ENCODE measurements at regions not wholly inside any gene's neighbourhood (a gene's known extent, or its start where the extent isn't known, plus 50 kb on each side); places are given as distances from the start of the nearest gene placed in this dataset.
A peak's percentile ranks its signal among the peaks of the same experiment; 100 is the strongest.

- peak; percentile 54 for DNase-seq (ENCODE audit: low spot score)
Measured at GRCh38 chr12:67910360-67911274, 78.6 kb upstream of the IFNG-AS1 start.

DNA sequence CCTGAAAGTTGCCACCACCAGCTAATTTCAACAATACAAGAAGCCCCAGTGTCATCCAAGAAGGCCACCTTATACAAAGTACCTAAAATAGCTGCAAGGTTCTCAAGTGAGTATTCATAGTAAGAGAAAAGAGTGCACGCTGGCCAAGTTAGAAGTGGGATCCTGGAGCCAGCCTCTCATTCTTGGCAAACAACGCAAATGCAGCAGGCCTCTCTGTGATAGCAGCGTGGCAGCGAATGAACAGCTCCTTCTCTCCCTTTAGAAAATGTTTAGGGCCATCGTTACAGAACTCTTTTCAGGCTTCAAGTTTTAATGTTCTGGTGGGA is 78.0 kb upstream of the IFNG-AS1 start:
- no peak for DNase-seq (ENCODE audit: low spot score)

DNA sequence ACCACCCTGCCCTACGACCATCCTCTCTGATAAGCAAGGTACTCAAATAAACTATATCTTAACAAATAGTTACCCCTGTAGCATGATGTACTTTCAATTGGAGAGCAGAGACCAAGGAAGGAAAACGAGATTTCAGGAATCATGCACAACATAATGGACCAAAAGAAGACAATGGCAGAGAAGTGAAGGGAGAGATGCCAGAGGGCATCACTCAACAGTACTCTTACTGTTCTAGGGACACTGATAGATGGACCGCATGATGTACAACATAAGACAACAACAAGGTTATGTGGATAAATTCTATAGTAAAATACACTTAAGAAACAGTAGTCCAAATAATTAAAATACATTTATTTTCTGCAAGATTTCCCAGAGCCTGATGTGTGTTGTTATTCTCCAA is 77.5 kb upstream of the IFNG-AS1 start:
- DNase-seq (ENCODE audit: low spot score), result no peak

DNA sequence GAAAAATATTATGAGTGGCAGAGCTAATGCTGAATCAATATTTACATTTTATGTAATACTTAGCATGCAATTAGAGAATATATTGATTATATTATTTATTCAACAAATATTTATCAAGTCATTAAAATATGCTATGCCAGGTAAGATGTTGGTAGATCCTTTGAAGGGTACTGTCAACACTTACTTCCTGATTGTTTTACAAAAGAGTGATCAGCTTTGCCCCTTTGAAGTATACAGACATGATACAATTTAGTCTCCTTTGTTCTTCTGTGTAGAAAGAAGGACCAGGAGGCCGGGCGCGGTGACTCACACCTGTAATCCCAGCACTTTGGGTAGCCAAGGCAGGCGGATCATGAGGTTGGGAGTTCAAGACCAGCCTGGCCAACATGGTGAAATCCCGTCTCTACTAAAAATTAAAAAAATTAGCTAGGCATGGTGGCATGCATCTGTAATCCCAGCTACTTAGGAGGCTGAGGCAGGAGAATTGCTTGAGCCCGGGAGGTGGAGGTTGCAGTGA is 73.9 kb upstream of the IFNG-AS1 start:
- no peak for DNase-seq (ENCODE audit: low spot score)

DNA sequence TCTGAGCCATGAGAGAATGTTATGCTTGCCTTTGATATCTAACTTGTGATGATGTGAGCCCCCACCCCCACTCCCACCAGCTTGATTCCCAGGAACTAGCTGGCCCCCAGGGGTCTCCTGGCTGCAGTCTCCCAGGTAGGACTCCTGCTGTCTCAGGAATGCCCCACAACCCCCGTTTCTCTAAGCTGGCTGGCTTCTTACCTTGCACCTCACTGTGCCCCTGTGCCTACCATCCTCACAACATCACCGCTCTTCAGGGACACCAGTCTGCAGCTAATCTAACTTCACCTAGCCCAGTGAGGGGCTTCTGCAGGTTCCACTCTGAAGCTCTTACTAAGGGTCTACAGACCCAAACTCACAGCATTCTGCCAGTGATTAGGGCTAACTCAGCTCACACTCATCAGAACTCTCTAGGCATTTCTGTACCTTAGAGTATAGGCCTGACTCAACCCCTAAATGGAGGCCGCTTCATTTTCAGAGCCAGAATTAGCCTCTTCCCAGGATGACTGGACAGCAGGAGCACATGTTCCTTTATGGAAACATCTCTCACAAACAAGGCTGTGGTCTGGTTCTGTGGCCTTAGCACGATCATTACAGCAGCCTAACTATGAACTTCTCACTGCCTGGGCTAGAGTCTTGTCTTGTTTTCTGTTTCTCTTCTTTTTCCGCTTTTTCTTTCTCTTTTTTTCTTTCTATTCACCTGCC is 72.8 kb upstream of the IFNG-AS1 start:
- no peak for DNase-seq (ENCODE audit: low spot score)

DNA sequence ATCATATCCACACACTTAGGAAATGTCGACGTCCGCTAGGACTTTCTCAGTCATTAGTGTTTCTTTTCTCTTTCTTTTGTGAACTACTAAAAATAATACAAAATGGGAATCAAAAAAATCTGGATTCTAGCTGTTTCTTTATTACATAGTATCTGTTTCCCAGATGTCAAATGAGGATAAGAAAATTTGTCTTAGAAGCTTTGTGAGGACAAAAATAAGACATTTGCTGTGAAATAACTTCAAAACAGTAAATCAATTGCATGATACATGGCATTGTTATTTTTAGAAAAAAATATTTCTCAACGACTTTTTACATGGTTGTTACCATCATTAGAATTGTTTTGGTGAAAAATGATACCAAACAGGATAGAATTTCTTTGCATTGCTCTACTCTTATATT is 71.4 kb upstream of the IFNG-AS1 start:
- DNase-seq (ENCODE audit: low spot score), result no peak

GRCh38 chr12:67918441-67918840 is 70.8 kb upstream of the IFNG-AS1 start:
- no peak for DNase-seq (ENCODE audit: low spot score)

GRCh38 chr12:67919406-67919805 is 69.8 kb upstream of the IFNG-AS1 start:
- DNase-seq (ENCODE audit: low spot score), result no peak

DNA sequence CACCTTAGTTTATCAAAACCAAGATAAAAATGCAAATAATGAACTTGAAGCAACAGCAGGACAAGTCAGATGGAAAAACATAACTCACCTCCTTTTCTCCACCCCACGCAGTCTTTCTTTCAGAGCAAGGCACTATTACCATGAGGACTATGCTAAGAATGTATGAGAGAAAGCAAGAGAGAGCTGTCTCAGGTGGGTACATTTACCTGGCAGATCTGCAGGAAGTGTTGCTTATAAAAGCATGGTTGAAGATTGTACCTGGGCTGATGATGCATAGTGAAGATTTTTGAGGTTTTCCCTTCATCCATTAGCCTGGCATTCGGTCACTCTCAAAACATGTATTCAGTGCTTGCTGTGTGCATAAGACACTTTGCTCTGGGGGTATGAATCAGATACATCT is 68.8 kb upstream of the IFNG-AS1 start:
- no peak for DNase-seq (ENCODE audit: low spot score)

GRCh38 chr12:67921286-67921685 is 68.0 kb upstream of the IFNG-AS1 start:
- no peak for DNase-seq (ENCODE audit: low spot score)

DNA sequence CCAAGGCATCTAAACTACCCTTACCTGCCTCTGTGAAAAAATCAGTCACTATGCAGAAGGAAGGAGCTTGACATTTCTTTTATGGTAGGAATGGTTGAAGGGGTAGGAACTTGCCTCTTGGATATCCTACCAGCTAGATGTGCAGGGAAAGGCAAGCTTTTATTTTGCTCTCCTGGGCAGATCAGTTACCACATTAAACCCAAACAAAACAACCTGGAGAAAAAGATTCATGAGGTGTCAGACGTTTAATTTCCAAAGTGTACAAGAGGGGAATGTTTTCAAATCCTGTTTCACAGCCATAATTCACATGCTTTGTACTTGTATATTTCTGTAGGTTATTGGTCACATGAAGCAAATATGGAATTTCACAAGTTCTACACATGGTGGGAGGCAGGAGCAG is 67.0 kb upstream of the IFNG-AS1 start:
- DNase-seq (ENCODE audit: low spot score), result no peak

DNA sequence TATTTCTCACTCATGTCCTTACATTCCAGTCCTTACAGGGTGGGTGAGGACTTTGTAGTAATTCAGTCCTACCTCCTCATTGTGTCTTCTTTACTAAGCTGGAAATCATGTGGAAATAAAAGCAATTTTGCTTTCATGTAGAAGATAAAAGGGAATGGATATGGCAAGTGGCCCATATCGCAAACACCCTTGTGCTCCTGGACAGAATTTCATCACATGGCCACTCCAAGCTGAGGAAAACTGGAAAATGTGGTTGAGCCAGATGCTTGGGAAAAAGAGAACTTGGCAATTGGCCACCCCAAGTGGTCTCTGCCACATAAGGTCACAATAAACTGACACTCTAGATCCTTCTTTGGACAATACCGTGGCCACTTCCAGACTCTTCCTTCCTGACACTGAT is 64.2 kb upstream of the IFNG-AS1 start:
- DNase-seq (ENCODE audit: low spot score), result no peak

GRCh38 chr12:67925552-67925951 is 63.7 kb upstream of the IFNG-AS1 start:
- DNase-seq (ENCODE audit: low spot score), result no peak

GRCh38 chr12:67926063-67926462 is 63.2 kb upstream of the IFNG-AS1 start:
- DNase-seq (ENCODE audit: low spot score), result no peak

- no peak for DNase-seq (ENCODE audit: low spot score)
Measured at GRCh38 chr12:67927324-67927723, 61.9 kb upstream of the IFNG-AS1 start.

- no peak for DNase-seq (ENCODE audit: low spot score)
Measured at GRCh38 chr12:67927815-67928214, 61.4 kb upstream of the IFNG-AS1 start.

DNA sequence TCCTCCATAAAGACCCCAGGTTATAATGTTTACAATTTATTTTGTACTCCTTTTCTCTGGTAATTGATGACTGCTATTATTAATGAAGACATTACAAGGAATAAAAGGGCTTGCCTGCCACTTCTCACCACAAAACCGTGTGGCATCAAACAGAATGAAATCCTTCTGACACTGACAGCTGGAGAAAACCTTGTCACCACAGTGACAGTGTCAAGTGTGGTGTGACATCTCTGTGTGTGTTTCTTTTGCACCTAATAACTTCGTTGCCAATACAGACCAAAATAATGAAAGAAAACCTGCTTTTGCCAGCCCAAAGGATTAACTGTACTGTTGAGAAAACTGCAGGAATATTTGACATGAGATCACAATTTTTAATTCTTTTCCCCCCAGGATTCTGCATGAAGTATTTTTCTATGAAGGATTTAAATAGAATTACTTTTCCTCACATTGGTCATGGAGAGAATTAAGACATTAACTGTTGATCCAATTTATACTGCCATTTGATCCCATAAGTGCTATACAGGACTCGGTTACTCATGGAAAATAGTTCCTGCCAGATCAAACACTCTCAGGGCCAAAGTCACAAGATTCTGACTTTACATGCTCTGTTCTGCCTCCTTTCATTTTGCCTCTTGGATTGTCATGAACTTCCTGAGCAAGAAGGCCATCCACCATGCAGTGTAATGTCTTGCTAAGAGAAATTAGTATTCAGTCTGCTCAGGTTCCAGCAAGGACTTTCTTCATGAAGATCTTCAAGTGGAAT is 60.4 kb upstream of the IFNG-AS1 start:
- no peak for DNase-seq (ENCODE audit: low spot score)

DNA sequence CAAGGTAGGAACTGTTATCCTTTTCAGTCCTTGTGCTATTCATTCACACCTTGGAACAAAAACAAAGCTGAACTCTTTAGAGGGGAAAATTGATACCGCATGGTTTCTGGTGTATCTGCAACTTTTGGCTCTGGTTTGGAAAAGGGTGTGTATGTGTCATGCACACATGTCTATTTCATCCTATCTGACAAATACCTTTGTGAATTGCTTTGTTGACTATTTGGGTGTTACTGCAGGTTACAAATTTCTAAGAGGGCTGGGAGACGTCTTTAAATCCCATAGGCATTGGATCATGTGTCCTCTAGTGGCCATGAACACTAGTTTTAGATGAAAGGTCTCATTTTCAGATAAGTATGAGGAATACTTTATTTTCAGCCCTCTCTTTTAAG is 59.9 kb upstream of the IFNG-AS1 start:
- DNase-seq (ENCODE audit: low spot score), result no peak

DNA sequence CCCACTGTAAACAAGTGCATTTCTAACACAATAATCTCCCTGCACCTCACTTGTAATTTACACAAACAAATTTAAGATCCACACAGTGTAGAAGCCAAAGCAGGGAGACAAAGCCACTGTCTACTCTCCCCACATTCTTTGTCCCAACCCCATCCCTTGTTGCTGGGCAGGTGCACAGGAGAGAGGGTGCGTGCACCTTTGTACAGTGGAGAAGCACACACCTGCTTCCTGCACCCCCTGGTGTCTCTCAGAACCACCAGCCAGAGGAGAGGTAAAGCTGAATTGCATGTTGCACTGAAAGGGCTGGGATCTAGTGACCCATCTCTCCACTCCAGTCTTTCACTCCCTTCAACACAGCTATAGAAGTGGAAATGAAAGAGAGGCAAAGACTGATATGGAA is 51.4 kb upstream of the IFNG-AS1 start:
- DNase-seq (ENCODE audit: low spot score), result no peak
